Epithelial cell of esophagus (primary cell): ENCODE measurements at regions not wholly inside any gene's neighbourhood (a gene's known extent, or its start where the extent isn't known, plus 50 kb on each side); places are given as distances from the start of the nearest gene placed in this dataset.

Experiments used
- DNase-seq: peaks from one replicate; pipeline ENCODE4 v3.0.0; 2010; ENCODE audit warnings: low read depth
- H3K4me3 ChIP-seq: 2 replicates; pipeline ENCODE4 v1.5.1; 2011; ENCODE audit warnings: mild to moderate bottlenecking, low read length, control low read depth
- CTCF ChIP-seq: IDR thresholded peaks from 2 replicates; pipeline ENCODE4 v1.5.1; 2011; ENCODE audit warnings: low read depth, mild to moderate bottlenecking, low read length, control low read depth, inconsistent platforms; ENCODE audit not compliant: insufficient read depth; ENCODE audit errors: missing control alignments

GRCh38 chr6:23176471-23176870 is 607.1 kb downstream of the HDGFL1 start:
- no peak overlapping the region for H3K4me3 ChIP-seq
- TF ChIP-seq CTCF: no peak
- DNase-seq: no peak

- H3K4me3 ChIP-seq: no peak overlapping the region
- TF ChIP-seq CTCF: no peak
- DNase-seq: no peak
Observed at GRCh38 chr6:23176883-23177282, 607.5 kb downstream of the HDGFL1 start.

GRCh38 chr6:23177806-23178205 is 608.4 kb downstream of the HDGFL1 start:
- DNase-seq: no peak
- no peak overlapping the region for H3K4me3 ChIP-seq
- TF ChIP-seq CTCF: no peak

GRCh38 chr6:23179994-23180393 is 610.6 kb downstream of the HDGFL1 start:
- no peak for DNase-seq
- no peak for TF ChIP-seq CTCF
- no peak overlapping the region for H3K4me3 ChIP-seq

GRCh38 chr6:23180504-23181293 is 611.3 kb downstream of the HDGFL1 start:
- peak; percentile 13 for DNase-seq
- H3K4me3 ChIP-seq: no peak overlapping the region
- no peak for TF ChIP-seq CTCF

- H3K4me3 ChIP-seq: no peak overlapping the region
- no peak for DNase-seq
- TF ChIP-seq CTCF: no peak
Observed at GRCh38 chr6:23181356-23182110, 612.2 kb downstream of the HDGFL1 start.
